ENCODE measurements at regions not wholly inside any gene's neighbourhood (a gene's known extent, or its start where the extent isn't known, plus 50 kb on each side); places are given as distances from the start of the nearest gene placed in this dataset.

- no peak for DNase-seq
Observed at GRCh38 chr2:220300806-220301205, 673.4 kb downstream of the SLC4A3 start.

- DNase-seq: no peak
Observed at GRCh38 chr2:220302756-220303155, 675.3 kb downstream of the SLC4A3 start.

- no peak for DNase-seq
Observed at GRCh38 chr2:220309215-220309614, 681.8 kb downstream of the SLC4A3 start.

GRCh38 chr2:220310451-220310861, 683.0 kb downstream of the SLC4A3 start:
- DNase-seq: no peak

GRCh38 chr2:220315098-220315823, 687.8 kb downstream of the SLC4A3 start:
- DNase-seq: no peak

- no peak for DNase-seq
Observed at GRCh38 chr2:220318037-220318436, 690.6 kb downstream of the SLC4A3 start.

GRCh38 chr2:220318508-220318907, 691.1 kb downstream of the SLC4A3 start:
- no peak for DNase-seq

- DNase-seq: no peak
Observed at GRCh38 chr2:220320326-220320725, 692.9 kb downstream of the SLC4A3 start.

- DNase-seq: no peak
Observed at GRCh38 chr2:220332886-220333285, 705.5 kb downstream of the SLC4A3 start.

- DNase-seq: no peak
Observed at GRCh38 chr2:220334210-220334609, 706.8 kb downstream of the SLC4A3 start.

GRCh38 chr2:220334871-220335590, 707.6 kb downstream of the SLC4A3 start:
- DNase-seq: no peak

- no peak for DNase-seq
Observed at GRCh38 chr2:220335591-220335915, 708.1 kb downstream of the SLC4A3 start.

- DNase-seq: no peak
Observed at GRCh38 chr2:220336771-220337170, 709.3 kb downstream of the SLC4A3 start.

GRCh38 chr2:220337611-220338440, 710.4 kb downstream of the SLC4A3 start:
- DNase-seq: no peak

GRCh38 chr2:220341014-220341413, 713.6 kb downstream of the SLC4A3 start:
- no peak for DNase-seq

GRCh38 chr2:220346919-220347318, 719.5 kb downstream of the SLC4A3 start:
- DNase-seq: no peak

GRCh38 chr2:220347626-220348025, 720.2 kb downstream of the SLC4A3 start:
- no peak for DNase-seq

- no peak for DNase-seq
Observed at GRCh38 chr2:220348206-220348605, 720.8 kb downstream of the SLC4A3 start.

- DNase-seq: no peak
Observed at GRCh38 chr2:220353897-220354296, 726.5 kb downstream of the SLC4A3 start.

GRCh38 chr2:220356076-220356475, 728.6 kb downstream of the SLC4A3 start:
- no peak for DNase-seq

GRCh38 chr2:220365023-220365422, 737.6 kb downstream of the SLC4A3 start:
- DNase-seq: no peak

- DNase-seq: no peak
Observed at GRCh38 chr2:220366765-220367164, 739.3 kb downstream of the SLC4A3 start.

GRCh38 chr2:220370764-220371163, 743.3 kb downstream of the SLC4A3 start:
- DNase-seq: no peak

- no peak for DNase-seq
Observed at GRCh38 chr2:220371211-220371610, 743.8 kb downstream of the SLC4A3 start.

Data from activated gamma-delta T cell treated with Interleukin-2 at 50 U/mL for 16 hours (primary cell).